HG03460 (cell line): ENCODE measurements at regions not wholly inside any gene's neighbourhood (a gene's known extent, or its start where the extent isn't known, plus 50 kb on each side); places are given as distances from the start of the nearest gene placed in this dataset.
"Not testable (repeated sequence)": the region's sequence is repeated elsewhere in the genome, so short reads cannot be mapped to it uniquely, and the experiment has no call there.

Source experiments
- ATAC-seq: cut with Tn5 transposase; IDR thresholded peaks from one replicate; pipeline ENCODE4 v1.9.1; 2021; ENCODE audit not compliant: unreplicated experiment

DNA sequence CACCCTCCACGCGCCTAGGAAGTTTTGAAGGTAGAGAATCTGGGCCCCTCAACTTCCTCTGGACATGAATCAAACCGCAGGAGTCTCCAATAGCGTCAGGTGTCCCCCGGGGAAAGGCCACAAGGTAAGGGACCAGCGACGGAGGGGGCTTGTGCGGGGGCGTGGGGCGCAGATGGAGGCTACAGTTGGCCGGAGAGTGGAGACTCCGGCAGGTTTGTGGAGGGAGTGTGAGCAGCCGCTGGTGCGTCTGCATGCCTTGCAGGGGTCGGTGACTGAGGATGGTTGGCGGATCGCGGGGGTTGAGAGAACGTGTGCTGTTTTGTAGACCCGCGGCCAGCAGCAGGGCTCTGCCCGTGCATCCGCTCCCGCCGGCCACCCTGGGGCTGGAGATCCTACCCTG, 303.3 kb upstream of the DPP6 start:
- ATAC-seq: not testable (repeated sequence)

GRCh38 chr7:153765869-153766268, 286.3 kb upstream of the DPP6 start:
- not testable (repeated sequence) for ATAC-seq

DNA sequence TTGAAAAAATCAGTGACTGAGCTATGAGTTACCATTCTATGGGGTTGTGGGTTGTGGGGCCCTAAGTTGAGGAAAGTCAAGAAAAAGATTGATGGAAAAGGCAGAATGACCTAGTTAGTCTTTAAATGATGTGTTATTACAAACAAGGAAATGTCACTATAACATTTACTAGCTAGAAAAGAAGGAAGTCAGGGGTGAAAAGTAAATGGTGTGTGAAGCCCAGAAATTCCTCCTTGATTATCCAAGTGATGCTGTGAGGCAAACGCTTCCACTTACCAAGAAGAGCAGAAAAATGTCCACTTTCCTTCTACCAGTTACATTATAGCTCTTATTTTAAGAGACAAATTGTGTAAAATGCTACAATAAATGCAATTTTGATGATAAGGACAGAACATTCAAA, 285.3 kb upstream of the DPP6 start:
- ATAC-seq: not testable (repeated sequence)

GRCh38 chr7:153772966-153773365, 279.2 kb upstream of the DPP6 start:
- ATAC-seq: no peak

GRCh38 chr7:153776940-153777339, 275.3 kb upstream of the DPP6 start:
- ATAC-seq: not testable (repeated sequence)

- ATAC-seq: not testable (repeated sequence)
Measured at GRCh38 chr7:153797363-153797762, 254.8 kb upstream of the DPP6 start.

DNA sequence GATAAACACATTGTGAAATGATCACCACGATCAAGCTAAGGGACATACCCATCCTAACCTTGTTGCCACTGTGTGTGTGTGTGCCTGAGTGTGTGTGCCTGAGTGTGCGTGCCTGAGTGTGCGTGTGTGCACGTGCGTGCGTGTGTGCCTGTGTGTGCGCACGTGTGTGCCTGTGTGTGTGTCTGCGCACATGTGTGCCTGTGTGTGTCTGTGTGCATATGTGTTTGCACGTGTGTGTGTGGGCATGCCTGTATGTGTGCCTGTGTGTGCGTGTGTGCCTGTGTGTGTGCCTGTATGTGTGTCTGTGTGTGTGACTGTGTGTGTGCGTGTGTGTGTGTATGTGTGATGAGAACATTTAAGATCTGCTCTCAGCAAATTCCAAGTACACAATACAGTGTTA, 244.1 kb upstream of the DPP6 start:
- no peak for ATAC-seq

GRCh38 chr7:153829525-153829924, 222.7 kb upstream of the DPP6 start:
- ATAC-seq: no peak

GRCh38 chr7:153832160-153832559, 220.0 kb upstream of the DPP6 start:
- ATAC-seq: no peak

GRCh38 chr7:153835103-153835502, 217.1 kb upstream of the DPP6 start:
- ATAC-seq: no peak

GRCh38 chr7:153835712-153836265, 216.4 kb upstream of the DPP6 start:
- ATAC-seq: no peak

- no peak for ATAC-seq
Measured at GRCh38 chr7:153838591-153838990, 213.6 kb upstream of the DPP6 start.

- ATAC-seq: no peak
Measured at GRCh38 chr7:153840861-153841260, 211.3 kb upstream of the DPP6 start.

- ATAC-seq: no peak
Measured at GRCh38 chr7:153847828-153848227, 204.4 kb upstream of the DPP6 start.

GRCh38 chr7:153852261-153852660, 199.9 kb upstream of the DPP6 start:
- no peak for ATAC-seq

- ATAC-seq: no peak
Measured at GRCh38 chr7:153858355-153858754, 193.8 kb upstream of the DPP6 start.

GRCh38 chr7:153859239-153859638, 193.0 kb upstream of the DPP6 start:
- no peak for ATAC-seq

- no peak for ATAC-seq
Measured at GRCh38 chr7:153886506-153887441, 165.4 kb upstream of the DPP6 start.

- ATAC-seq: no peak
Measured at GRCh38 chr7:153887749-153888569, 164.2 kb upstream of the DPP6 start.

- ATAC-seq: no peak
Measured at GRCh38 chr7:153891990-153892389, 160.2 kb upstream of the DPP6 start.

- ATAC-seq: no peak
Measured at GRCh38 chr7:153902862-153903261, 149.3 kb upstream of the DPP6 start.

DNA sequence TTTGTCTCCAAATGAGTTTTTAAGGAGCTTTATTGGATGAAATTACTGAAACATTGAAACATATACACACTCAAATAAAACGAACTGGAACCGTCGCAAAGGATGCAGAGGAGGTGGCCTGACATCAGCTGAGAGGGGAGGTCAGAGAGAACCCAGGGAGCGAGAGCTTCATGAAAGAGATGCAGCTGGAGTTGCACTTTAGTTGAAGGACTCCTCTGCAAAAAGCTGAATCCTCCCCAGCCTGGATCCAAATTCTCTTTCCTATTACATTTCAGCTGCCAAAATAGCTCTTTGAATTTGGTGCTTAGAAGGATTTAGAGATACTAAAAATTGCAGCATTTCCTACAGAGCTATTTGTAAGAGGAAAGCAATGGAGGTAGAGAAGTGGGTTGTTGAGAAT, 140.0 kb upstream of the DPP6 start:
- ATAC-seq: no peak
